GM23338 (cell line): ENCODE measurements at regions not wholly inside any gene's neighbourhood (a gene's known extent, or its start where the extent isn't known, plus 50 kb on each side); places are given as distances from the start of the nearest gene placed in this dataset.

Source experiments
- ATAC-seq: fragments of 200-7000 bp; cut with Tn5 transposase; 3 replicates; pipeline ENCODE4 v1.9.1; 2020
- DNase-seq: peaks from one replicate; pipeline ENCODE4 v3.0.0-alpha.2; 2015; ENCODE audit warnings: low spot score
- H2AFZ ChIP-seq: fragments of 200-600 bp; sonication (generic); 2 replicates; pipeline ENCODE4 v1.8.0; 2016; ENCODE audit warnings: antibody characterized with exemption, mild to moderate bottlenecking, moderate library complexity
- H3F3A ChIP-seq: fragments of 200-600 bp; sonication (generic); replicated peaks from 2 replicates; pipeline ENCODE4 v1.8.0; 2017; ENCODE audit warnings: antibody characterized with exemption, mixed run types, low read depth
- H3K27ac ChIP-seq: fragments of 200-600 bp; sonication (generic); 2 replicates; pipeline ENCODE4 v1.6.1; 2016; ENCODE audit warnings: low read depth
- H3K27me3 ChIP-seq: fragments of 200-600 bp; sonication (generic); 2 replicates; pipeline ENCODE4 v1.8.0; 2016; ENCODE audit warnings: mild to moderate bottlenecking, mixed run types, moderate library complexity; ENCODE audit not compliant: insufficient read depth
- H3K36me3 ChIP-seq: fragments of 200-600 bp; sonication (generic); 2 replicates; pipeline ENCODE4 v1.8.0; 2016; ENCODE audit warnings: mild to moderate bottlenecking; ENCODE audit not compliant: insufficient read depth
- H3K4me1 ChIP-seq: fragments of 200-600 bp; sonication (generic); 2 replicates; pipeline ENCODE4 v1.8.0; 2016; ENCODE audit warnings: mild to moderate bottlenecking, moderate library complexity; ENCODE audit not compliant: insufficient read depth
- H3K4me2 ChIP-seq: fragments of 200-600 bp; sonication (generic); 2 replicates; pipeline ENCODE4 v1.7.1; 2017; ENCODE audit warnings: mixed run types
- H3K4me3 ChIP-seq: fragments of 200-600 bp; sonication (generic); 2 replicates; pipeline ENCODE4 v1.6.1; 2016; ENCODE audit warnings: mixed run types
- H3K79me2 ChIP-seq: fragments of 200-600 bp; sonication (generic); replicated peaks from 2 replicates; pipeline ENCODE4 v1.8.0; 2017; ENCODE audit warnings: mild to moderate bottlenecking; ENCODE audit not compliant: insufficient read depth
- H3K9me2 ChIP-seq: fragments of 200-600 bp; sonication (generic); 2 replicates; pipeline ENCODE4 v1.8.0; 2017; ENCODE audit not compliant: insufficient read depth
- H4K20me1 ChIP-seq: fragments of 200-600 bp; sonication (generic); replicated peaks from 2 replicates; pipeline ENCODE4 v1.8.0; 2017; ENCODE audit warnings: mild to moderate bottlenecking; ENCODE audit not compliant: insufficient read depth
- H3K27ac Mint-ChIP-seq: 2 replicates; pipeline ENCODE4 v1.8.0; 2020; ENCODE audit warnings: inconsistent platforms, mild to moderate bottlenecking, moderate library complexity, mixed read lengths
- H3K27me3 Mint-ChIP-seq: 3 replicates; pipeline ENCODE4 v1.8.0; 2022; ENCODE audit warnings: low read depth, mild to moderate bottlenecking, moderate library complexity, mixed read lengths, inconsistent platforms; ENCODE audit not compliant: insufficient read depth, poor library complexity
- H3K36me3 Mint-ChIP-seq: 3 replicates; pipeline ENCODE4 v1.8.0; 2021; ENCODE audit warnings: low read depth, mild to moderate bottlenecking, inconsistent platforms, moderate library complexity, mixed read lengths
- H3K4me1 Mint-ChIP-seq: 3 replicates; pipeline ENCODE4 v1.8.0; 2020; ENCODE audit warnings: mild to moderate bottlenecking, inconsistent platforms, mixed read lengths
- H3K4me3 Mint-ChIP-seq: 3 replicates; pipeline ENCODE4 v1.8.0; 2021; ENCODE audit warnings: moderate library complexity, mild to moderate bottlenecking, inconsistent platforms, mixed read lengths
- H3K9me3 Mint-ChIP-seq: 3 replicates; pipeline ENCODE4 v1.8.0; 2020; ENCODE audit warnings: moderate library complexity, mild to moderate bottlenecking, inconsistent platforms, mixed read lengths
- EZH2phosphoT487 ChIP-seq: fragments of 200-600 bp; sonication (generic); IDR thresholded peaks from one replicate; pipeline ENCODE4 v1.8.1; 2018; ENCODE audit warnings: antibody characterized with exemption; ENCODE audit not compliant: unreplicated experiment
- STAT1 ChIP-seq: IDR thresholded peaks from one replicate; pipeline ENCODE4 v1.6.1; 2016; ENCODE audit warnings: antibody characterized with exemption; ENCODE audit not compliant: unreplicated experiment
- ZNF331 ChIP-seq: fragments of 250-450 bp; sonication (Bioruptor Pico); IDR thresholded peaks from 2 replicates; pipeline ENCODE4 v1.5.0; 2020; ENCODE audit warnings: low read depth, mild to moderate bottlenecking, moderate library complexity
- TF ChIP-seq, protein P1 (sequence below), 2 experiments: fragments of 200-600 bp in 1 of 2; sonication (generic) in 1 of 2; conservative IDR thresholded peaks; 2 replicates each; pipeline versions ENCODE4 v1.5.1 to v1.6.1; 2016 to 2017; ENCODE audit warnings: antibody characterized with exemption in 2 of 2, low read depth in 2 of 2, mild to moderate bottlenecking in 2 of 2, moderate library complexity in 1 of 2
- TF ChIP-seq, protein P2 (sequence below): fragments of 250-450 bp; sonication (Bioruptor Pico); IDR thresholded peaks from 2 replicates; pipeline ENCODE4 v1.5.0; 2020; ENCODE audit warnings: mild to moderate bottlenecking, moderate library complexity
- TF ChIP-seq, protein P3 (sequence below): IDR thresholded peaks from one replicate; pipeline ENCODE4 v1.6.1; 2018; ENCODE audit warnings: antibody characterized with exemption; ENCODE audit not compliant: unreplicated experiment
- TF ChIP-seq, protein P4 (sequence below): IDR thresholded peaks from 2 replicates; pipeline ENCODE4 v1.6.1; 2016; ENCODE audit warnings: antibody characterized with exemption

DNA sequence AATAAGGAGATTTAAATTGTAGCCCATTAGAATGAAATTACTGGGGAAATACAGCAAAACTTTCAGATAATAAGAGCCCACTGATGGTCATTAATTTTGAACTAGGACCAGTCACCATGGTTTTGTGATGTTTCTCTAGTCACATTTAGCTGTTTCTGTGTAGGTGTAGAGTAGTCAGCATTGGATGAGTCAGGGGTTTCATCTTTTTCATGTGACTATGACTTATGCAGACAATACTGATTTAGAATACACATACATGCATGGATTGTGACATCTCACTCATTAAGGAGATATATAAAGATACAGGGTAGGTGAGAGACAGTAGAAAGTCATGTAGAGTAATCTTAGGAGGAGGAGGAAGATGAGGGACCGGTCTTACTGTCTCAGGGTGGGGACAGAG, 1192.7 kb downstream of the KCNT2 start (continued):
- TF ChIP-seq, protein P1, sequence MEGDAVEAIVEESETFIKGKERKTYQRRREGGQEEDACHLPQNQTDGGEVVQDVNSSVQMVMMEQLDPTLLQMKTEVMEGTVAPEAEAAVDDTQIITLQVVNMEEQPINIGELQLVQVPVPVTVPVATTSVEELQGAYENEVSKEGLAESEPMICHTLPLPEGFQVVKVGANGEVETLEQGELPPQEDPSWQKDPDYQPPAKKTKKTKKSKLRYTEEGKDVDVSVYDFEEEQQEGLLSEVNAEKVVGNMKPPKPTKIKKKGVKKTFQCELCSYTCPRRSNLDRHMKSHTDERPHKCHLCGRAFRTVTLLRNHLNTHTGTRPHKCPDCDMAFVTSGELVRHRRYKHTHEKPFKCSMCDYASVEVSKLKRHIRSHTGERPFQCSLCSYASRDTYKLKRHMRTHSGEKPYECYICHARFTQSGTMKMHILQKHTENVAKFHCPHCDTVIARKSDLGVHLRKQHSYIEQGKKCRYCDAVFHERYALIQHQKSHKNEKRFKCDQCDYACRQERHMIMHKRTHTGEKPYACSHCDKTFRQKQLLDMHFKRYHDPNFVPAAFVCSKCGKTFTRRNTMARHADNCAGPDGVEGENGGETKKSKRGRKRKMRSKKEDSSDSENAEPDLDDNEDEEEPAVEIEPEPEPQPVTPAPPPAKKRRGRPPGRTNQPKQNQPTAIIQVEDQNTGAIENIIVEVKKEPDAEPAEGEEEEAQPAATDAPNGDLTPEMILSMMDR (conservative IDR thresholded peaks at IDR 0.05; ENCODE audit: low read depth in 2 of 2), result no peak
- TF ChIP-seq, protein P2, sequence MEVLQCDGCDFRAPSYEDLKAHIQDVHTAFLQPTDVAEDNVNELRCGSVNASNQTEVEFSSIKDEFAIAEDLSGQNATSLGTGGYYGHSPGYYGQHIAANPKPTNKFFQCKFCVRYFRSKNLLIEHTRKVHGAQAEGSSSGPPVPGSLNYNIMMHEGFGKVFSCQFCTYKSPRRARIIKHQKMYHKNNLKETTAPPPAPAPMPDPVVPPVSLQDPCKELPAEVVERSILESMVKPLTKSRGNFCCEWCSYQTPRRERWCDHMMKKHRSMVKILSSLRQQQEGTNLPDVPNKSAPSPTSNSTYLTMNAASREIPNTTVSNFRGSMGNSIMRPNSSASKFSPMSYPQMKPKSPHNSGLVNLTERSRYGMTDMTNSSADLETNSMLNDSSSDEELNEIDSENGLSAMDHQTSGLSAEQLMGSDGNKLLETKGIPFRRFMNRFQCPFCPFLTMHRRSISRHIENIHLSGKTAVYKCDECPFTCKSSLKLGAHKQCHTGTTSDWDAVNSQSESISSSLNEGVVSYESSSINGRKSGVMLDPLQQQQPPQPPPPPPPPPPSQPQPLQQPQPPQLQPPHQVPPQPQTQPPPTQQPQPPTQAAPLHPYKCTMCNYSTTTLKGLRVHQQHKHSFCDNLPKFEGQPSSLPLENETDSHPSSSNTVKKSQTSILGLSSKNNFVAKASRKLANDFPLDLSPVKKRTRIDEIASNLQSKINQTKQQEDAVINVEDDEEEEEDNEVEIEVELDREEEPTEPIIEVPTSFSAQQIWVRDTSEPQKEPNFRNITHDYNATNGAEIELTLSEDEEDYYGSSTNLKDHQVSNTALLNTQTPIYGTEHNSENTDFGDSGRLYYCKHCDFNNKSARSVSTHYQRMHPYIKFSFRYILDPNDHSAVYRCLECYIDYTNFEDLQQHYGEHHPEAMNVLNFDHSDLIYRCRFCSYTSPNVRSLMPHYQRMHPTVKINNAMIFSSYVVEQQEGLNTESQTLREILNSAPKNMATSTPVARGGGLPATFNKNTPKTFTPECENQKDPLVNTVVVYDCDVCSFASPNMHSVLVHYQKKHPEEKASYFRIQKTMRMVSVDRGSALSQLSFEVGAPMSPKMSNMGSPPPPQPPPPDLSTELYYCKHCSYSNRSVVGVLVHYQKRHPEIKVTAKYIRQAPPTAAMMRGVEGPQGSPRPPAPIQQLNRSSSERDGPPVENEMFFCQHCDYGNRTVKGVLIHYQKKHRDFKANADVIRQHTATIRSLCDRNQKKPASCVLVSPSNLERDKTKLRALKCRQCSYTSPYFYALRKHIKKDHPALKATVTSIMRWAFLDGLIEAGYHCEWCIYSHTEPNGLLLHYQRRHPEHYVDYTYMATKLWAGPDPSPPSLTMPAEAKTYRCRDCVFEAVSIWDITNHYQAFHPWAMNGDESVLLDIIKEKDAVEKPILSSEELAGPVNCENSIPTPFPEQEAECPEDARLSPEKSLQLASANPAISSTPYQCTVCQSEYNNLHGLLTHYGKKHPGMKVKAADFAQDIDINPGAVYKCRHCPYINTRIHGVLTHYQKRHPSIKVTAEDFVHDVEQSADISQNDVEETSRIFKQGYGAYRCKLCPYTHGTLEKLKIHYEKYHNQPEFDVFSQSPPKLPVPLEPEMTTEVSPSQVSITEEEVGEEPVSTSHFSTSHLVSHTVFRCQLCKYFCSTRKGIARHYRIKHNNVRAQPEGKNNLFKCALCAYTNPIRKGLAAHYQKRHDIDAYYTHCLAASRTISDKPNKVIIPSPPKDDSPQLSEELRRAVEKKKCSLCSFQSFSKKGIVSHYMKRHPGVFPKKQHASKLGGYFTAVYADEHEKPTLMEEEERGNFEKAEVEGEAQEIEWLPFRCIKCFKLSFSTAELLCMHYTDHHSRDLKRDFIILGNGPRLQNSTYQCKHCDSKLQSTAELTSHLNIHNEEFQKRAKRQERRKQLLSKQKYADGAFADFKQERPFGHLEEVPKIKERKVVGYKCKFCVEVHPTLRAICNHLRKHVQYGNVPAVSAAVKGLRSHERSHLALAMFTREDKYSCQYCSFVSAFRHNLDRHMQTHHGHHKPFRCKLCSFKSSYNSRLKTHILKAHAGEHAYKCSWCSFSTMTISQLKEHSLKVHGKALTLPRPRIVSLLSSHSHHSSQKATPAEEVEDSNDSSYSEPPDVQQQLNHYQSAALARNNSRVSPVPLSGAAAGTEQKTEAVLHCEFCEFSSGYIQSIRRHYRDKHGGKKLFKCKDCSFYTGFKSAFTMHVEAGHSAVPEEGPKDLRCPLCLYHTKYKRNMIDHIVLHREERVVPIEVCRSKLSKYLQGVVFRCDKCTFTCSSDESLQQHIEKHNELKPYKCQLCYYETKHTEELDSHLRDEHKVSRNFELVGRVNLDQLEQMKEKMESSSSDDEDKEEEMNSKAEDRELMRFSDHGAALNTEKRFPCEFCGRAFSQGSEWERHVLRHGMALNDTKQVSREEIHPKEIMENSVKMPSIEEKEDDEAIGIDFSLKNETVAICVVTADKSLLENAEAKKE (CRISPR knock-in tag), result no peak

DNA sequence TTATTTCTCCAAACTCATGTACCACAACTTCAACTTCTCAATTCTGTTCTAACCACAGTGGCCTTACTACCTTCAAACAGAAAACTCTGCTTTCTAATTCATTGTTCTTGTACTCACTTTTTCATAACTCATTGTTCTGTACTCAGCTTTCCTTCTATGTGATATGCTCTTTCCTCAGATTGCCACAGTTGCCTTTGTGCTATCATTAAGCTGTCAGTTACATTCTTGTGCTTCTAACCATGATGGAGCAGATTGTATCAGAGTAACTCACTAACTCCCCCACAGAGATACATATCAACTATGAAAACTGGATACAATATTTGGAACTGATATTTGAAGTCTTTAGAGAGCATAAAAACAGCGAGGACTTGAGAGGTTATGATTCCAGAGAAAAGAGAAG, 1213.7 kb downstream of the KCNT2 start:
- H3K27ac Mint-ChIP-seq, result no peak overlapping the region
- no peaks in the 10 kb centered on the region for H3K9me3 Mint-ChIP-seq
- H3K36me3 Mint-ChIP-seq, result no peaks in the 10 kb centered on the region
- TF ChIP-seq, protein P3, sequence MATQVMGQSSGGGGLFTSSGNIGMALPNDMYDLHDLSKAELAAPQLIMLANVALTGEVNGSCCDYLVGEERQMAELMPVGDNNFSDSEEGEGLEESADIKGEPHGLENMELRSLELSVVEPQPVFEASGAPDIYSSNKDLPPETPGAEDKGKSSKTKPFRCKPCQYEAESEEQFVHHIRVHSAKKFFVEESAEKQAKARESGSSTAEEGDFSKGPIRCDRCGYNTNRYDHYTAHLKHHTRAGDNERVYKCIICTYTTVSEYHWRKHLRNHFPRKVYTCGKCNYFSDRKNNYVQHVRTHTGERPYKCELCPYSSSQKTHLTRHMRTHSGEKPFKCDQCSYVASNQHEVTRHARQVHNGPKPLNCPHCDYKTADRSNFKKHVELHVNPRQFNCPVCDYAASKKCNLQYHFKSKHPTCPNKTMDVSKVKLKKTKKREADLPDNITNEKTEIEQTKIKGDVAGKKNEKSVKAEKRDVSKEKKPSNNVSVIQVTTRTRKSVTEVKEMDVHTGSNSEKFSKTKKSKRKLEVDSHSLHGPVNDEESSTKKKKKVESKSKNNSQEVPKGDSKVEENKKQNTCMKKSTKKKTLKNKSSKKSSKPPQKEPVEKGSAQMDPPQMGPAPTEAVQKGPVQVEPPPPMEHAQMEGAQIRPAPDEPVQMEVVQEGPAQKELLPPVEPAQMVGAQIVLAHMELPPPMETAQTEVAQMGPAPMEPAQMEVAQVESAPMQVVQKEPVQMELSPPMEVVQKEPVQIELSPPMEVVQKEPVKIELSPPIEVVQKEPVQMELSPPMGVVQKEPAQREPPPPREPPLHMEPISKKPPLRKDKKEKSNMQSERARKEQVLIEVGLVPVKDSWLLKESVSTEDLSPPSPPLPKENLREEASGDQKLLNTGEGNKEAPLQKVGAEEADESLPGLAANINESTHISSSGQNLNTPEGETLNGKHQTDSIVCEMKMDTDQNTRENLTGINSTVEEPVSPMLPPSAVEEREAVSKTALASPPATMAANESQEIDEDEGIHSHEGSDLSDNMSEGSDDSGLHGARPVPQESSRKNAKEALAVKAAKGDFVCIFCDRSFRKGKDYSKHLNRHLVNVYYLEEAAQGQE, result no peak
- TF ChIP-seq STAT1 (no peak), EZH2phosphoT487 (no peak), ZNF331 (CRISPR knock-in tag) (no peak)
- TF ChIP-seq, protein P4, sequence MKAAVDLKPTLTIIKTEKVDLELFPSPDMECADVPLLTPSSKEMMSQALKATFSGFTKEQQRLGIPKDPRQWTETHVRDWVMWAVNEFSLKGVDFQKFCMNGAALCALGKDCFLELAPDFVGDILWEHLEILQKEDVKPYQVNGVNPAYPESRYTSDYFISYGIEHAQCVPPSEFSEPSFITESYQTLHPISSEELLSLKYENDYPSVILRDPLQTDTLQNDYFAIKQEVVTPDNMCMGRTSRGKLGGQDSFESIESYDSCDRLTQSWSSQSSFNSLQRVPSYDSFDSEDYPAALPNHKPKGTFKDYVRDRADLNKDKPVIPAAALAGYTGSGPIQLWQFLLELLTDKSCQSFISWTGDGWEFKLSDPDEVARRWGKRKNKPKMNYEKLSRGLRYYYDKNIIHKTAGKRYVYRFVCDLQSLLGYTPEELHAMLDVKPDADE, result no peak
- ATAC-seq (no peak), DNase-seq (no peak)
- H4K20me1 ChIP-seq, result no peaks in the 10 kb centered on the region
- H3K4me1 Mint-ChIP-seq, result peaks cover 3% of the 10 kb centered on the region; the same call in 2 of the 3 replicates
- H3K4me1 ChIP-seq, result no peaks in the 10 kb centered on the region
- H3K27ac ChIP-seq, result no peak overlapping the region
- no peaks in the 10 kb centered on the region for H3K27me3 Mint-ChIP-seq
- H3K4me3 ChIP-seq, result no peak overlapping the region
- H2AFZ ChIP-seq, result no peak overlapping the region
- H3K9me2 ChIP-seq, result 0 out of 2 replicates have a peak, but pooled peaks cover 6% of the 10 kb centered on the region
- H3K79me2 ChIP-seq, result no peaks in the 10 kb centered on the region
- no peak overlapping the region for H3K4me2 ChIP-seq
- H3K27me3 ChIP-seq, result no peaks in the 10 kb centered on the region
- H3K36me3 ChIP-seq, result no peaks in the 10 kb centered on the region
- no peaks in the 10 kb centered on the region for H3F3A ChIP-seq
- no peak overlapping the region for H3K4me3 Mint-ChIP-seq
